Kidney epithelial cell (primary cell): ENCODE measurements at regions not wholly inside any gene's neighbourhood (a gene's known extent, or its start where the extent isn't known, plus 50 kb on each side); places are given as distances from the start of the nearest gene placed in this dataset.

ENCODE experiments used
- DNase-seq: peaks from one replicate; pipeline ENCODE4 v3.0.0-alpha.2; 2010; ENCODE audit warnings: low read depth
- H3K27me3 ChIP-seq: 2 replicates; pipeline ENCODE4 v1.6.0; 2011; ENCODE audit warnings: low read length; ENCODE audit not compliant: control insufficient read depth, insufficient read depth
- H3K36me3 ChIP-seq: 2 replicates; pipeline ENCODE4 v1.5.1; 2011; ENCODE audit warnings: low read length; ENCODE audit not compliant: control insufficient read depth, insufficient read depth
- H3K4me3 ChIP-seq: 2 replicates; pipeline ENCODE4 v1.5.1; 2011; ENCODE audit warnings: low read depth, mild to moderate bottlenecking, control low read depth, low read length
- CTCF ChIP-seq: IDR thresholded peaks from 2 replicates; pipeline ENCODE4 v1.5.1; 2011; ENCODE audit warnings: mild to moderate bottlenecking, moderate library complexity, low read length, control low read depth, inconsistent platforms; ENCODE audit not compliant: insufficient read depth, poor library complexity, severe bottlenecking

- no peak for DNase-seq
- no peak for TF ChIP-seq CTCF
- Histone ChIP-seq H3K36me3 (no peaks in the 10 kb centered on the region), H3K27me3 (no peaks in the 10 kb centered on the region), H3K4me3 (no peak overlapping the region)
Measured at GRCh38 chr18:2348003-2348402, 223.3 kb downstream of the METTL4 start.

- DNase-seq: no peak
Measured at GRCh38 chr18:2351126-2351850, 220.0 kb downstream of the METTL4 start.

GRCh38 chr18:2354292-2354691 lies 217.0 kb downstream of the METTL4 start:
- Histone ChIP-seq H3K4me3 (no peak overlapping the region), H3K36me3 (no peaks in the 10 kb centered on the region), H3K27me3 (no peaks in the 10 kb centered on the region)
- TF ChIP-seq CTCF: no peak
- DNase-seq: no peak

More at GRCh38 chr18:2351126-2351850, 220.0 kb downstream of the METTL4 start:
- Histone ChIP-seq H3K36me3 (no peaks in the 10 kb centered on the region), H3K4me3 (no peak overlapping the region), H3K27me3 (no peaks in the 10 kb centered on the region)
- no peak for TF ChIP-seq CTCF

GRCh38 chr18:2356906-2357305 lies 214.4 kb downstream of the METTL4 start:
- Histone ChIP-seq H3K27me3 (no peaks in the 10 kb centered on the region), H3K36me3 (no peaks in the 10 kb centered on the region), H3K4me3 (no peak overlapping the region)
- no peak for TF ChIP-seq CTCF
- DNase-seq: no peak

GRCh38 chr18:2360861-2361260 lies 210.4 kb downstream of the METTL4 start:
- Histone ChIP-seq H3K36me3 (no peaks in the 10 kb centered on the region), H3K27me3 (no peaks in the 10 kb centered on the region), H3K4me3 (no peak overlapping the region)
- no peak for TF ChIP-seq CTCF
- no peak for DNase-seq

- Histone ChIP-seq H3K36me3 (no peaks in the 10 kb centered on the region), H3K4me3 (no peak overlapping the region), H3K27me3 (no peaks in the 10 kb centered on the region)
- no peak for DNase-seq
- no peak for TF ChIP-seq CTCF
Measured at GRCh38 chr18:2368102-2368501, 203.2 kb downstream of the METTL4 start.
